Adipocyte (in vitro differentiated cells): ENCODE measurements at regions not wholly inside any gene's neighbourhood (a gene's known extent, or its start where the extent isn't known, plus 50 kb on each side); places are given as distances from the start of the nearest gene placed in this dataset.
"Not testable (repeated sequence)": the region's sequence is repeated elsewhere in the genome, so short reads cannot be mapped to it uniquely, and the experiment has no call there.

ENCODE experiments used
- DNase-seq: peaks from one replicate; pipeline ENCODE4 v3.0.0-alpha.2; 2015; ENCODE audit warnings: low read depth
- H3K27me3 ChIP-seq: replicated peaks from 2 replicates; pipeline ENCODE4 v1.7.0; 2013; ENCODE audit warnings: mild to moderate bottlenecking, low read length, moderate library complexity; ENCODE audit not compliant: control insufficient read depth, insufficient read depth
- H3K36me3 ChIP-seq: 2 replicates; pipeline ENCODE4 v1.7.0; 2013; ENCODE audit warnings: low read length, mild to moderate bottlenecking, moderate library complexity; ENCODE audit not compliant: control insufficient read depth, insufficient read depth, severe bottlenecking
- H3K4me1 ChIP-seq: 2 replicates; pipeline ENCODE4 v1.7.0; 2013; ENCODE audit warnings: mild to moderate bottlenecking, low read length, moderate library complexity; ENCODE audit not compliant: control insufficient read depth, insufficient read depth
- H3K4me3 ChIP-seq: 2 replicates; pipeline ENCODE4 v1.7.0; 2013; ENCODE audit warnings: mild to moderate bottlenecking, low read length, moderate library complexity
- H3K9ac ChIP-seq: 2 replicates; pipeline ENCODE4 v1.7.0; 2013; ENCODE audit warnings: mild to moderate bottlenecking, low read length, moderate library complexity
- H3K9me3 ChIP-seq: 2 replicates; pipeline ENCODE4 v1.7.0; 2013; ENCODE audit warnings: mild to moderate bottlenecking, low read length, moderate library complexity; ENCODE audit not compliant: control insufficient read depth

- H3K36me3 ChIP-seq = no peaks in the 10 kb centered on the region
These were observed 2504.6 kb downstream of the PCDH9 start for GRCh38 chr13:64725492-64725891.

GRCh38 chr13:64723724-64724123, 2506.4 kb downstream of the PCDH9 start:
- peak overlapping the region; percentile 45 for H3K4me3 ChIP-seq
- peak; percentile 78 for DNase-seq
- H3K27me3 ChIP-seq = no peaks in the 10 kb centered on the region
- peaks cover 13% of the 10 kb centered on the region for H3K4me1 ChIP-seq
- no peaks in the 10 kb centered on the region for H3K9me3 ChIP-seq
- no peak overlapping the region for H3K9ac ChIP-seq
- H3K36me3 ChIP-seq = no peaks in the 10 kb centered on the region

More at GRCh38 chr13:64725492-64725891, 2504.6 kb downstream of the PCDH9 start:
- DNase-seq = no peak
- H3K9me3 ChIP-seq = no peaks in the 10 kb centered on the region
- H3K9ac ChIP-seq = no peak overlapping the region
- H3K27me3 ChIP-seq = no peaks in the 10 kb centered on the region
- H3K4me1 ChIP-seq = peaks cover 13% of the 10 kb centered on the region
- no peak overlapping the region for H3K4me3 ChIP-seq

- Histone ChIP-seq H3K4me1 (peaks cover 2% of the 10 kb centered on the region), H3K9ac (no peak overlapping the region), H3K27me3 (no peaks in the 10 kb centered on the region), H3K9me3 (no peaks in the 10 kb centered on the region), H3K4me3 (no peak overlapping the region), H3K36me3 (no peaks in the 10 kb centered on the region)
- no peak for DNase-seq
These were observed 2512.0 kb downstream of the PCDH9 start for GRCh38 chr13:64718116-64718515.

- H3K9me3 ChIP-seq = no peaks in the 10 kb centered on the region
These were observed 2513.2 kb downstream of the PCDH9 start for GRCh38 chr13:64716936-64717335.

GRCh38 chr13:64709079-64709478, 2521.1 kb downstream of the PCDH9 start:
- Histone ChIP-seq H3K9me3 (no peaks in the 10 kb centered on the region), H3K9ac (no peak overlapping the region), H3K27me3 (no peaks in the 10 kb centered on the region), H3K4me1 (no peaks in the 10 kb centered on the region), H3K36me3 (no peaks in the 10 kb centered on the region), H3K4me3 (peak overlapping the region; percentile 29)
- DNase-seq = no peak

More at GRCh38 chr13:64716936-64717335, 2513.2 kb downstream of the PCDH9 start:
- no peaks in the 10 kb centered on the region for H3K36me3 ChIP-seq
- H3K27me3 ChIP-seq = no peaks in the 10 kb centered on the region
- H3K4me1 ChIP-seq = no peaks in the 10 kb centered on the region
- DNase-seq = no peak
- H3K4me3 ChIP-seq = no peak overlapping the region
- no peak overlapping the region for H3K9ac ChIP-seq

GRCh38 chr13:64704121-64704649, 2526.0 kb downstream of the PCDH9 start:
- Histone ChIP-seq H3K27me3 (no peaks in the 10 kb centered on the region), H3K4me1 (no peaks in the 10 kb centered on the region)

GRCh38 chr13:64697226-64697625, 2532.9 kb downstream of the PCDH9 start:
- peak; percentile 19 for DNase-seq
- H3K9ac ChIP-seq = no peak overlapping the region
- no peaks in the 10 kb centered on the region for H3K36me3 ChIP-seq
- no peak overlapping the region for H3K4me3 ChIP-seq
- H3K9me3 ChIP-seq = no peaks in the 10 kb centered on the region
- H3K27me3 ChIP-seq = no peaks in the 10 kb centered on the region
- H3K4me1 ChIP-seq = no peaks in the 10 kb centered on the region

More at GRCh38 chr13:64704121-64704649, 2526.0 kb downstream of the PCDH9 start:
- Histone ChIP-seq H3K9me3 (no peaks in the 10 kb centered on the region), H3K36me3 (no peaks in the 10 kb centered on the region), H3K9ac (no peak overlapping the region), H3K4me3 (no peak overlapping the region)
- DNase-seq = no peak

GRCh38 chr13:64688893-64689677, 2541.1 kb downstream of the PCDH9 start:
- Histone ChIP-seq H3K36me3 (no peaks in the 10 kb centered on the region), H3K9ac (no peak overlapping the region), H3K9me3 (no peaks in the 10 kb centered on the region), H3K27me3 (no peaks in the 10 kb centered on the region), H3K4me1 (no peaks in the 10 kb centered on the region), H3K4me3 (no peak overlapping the region)
- peak; percentile 47 for DNase-seq

- H3K36me3 ChIP-seq, DNase-seq, H3K4me1 ChIP-seq, H3K4me3 ChIP-seq, H3K9ac ChIP-seq, H3K9me3 ChIP-seq, H3K27me3 ChIP-seq: not testable (repeated sequence)
These were observed 2543.6 kb downstream of the PCDH9 start for GRCh38 chr13:64686536-64686935.

- H3K4me1 ChIP-seq = no peaks in the 10 kb centered on the region
- H3K27me3 ChIP-seq = no peaks in the 10 kb centered on the region
- DNase-seq = peak; percentile 76
- H3K4me3 ChIP-seq = no peak overlapping the region
- H3K9ac ChIP-seq = no peak overlapping the region
- H3K36me3 ChIP-seq = no peaks in the 10 kb centered on the region
- peaks cover 6% of the 10 kb centered on the region for H3K9me3 ChIP-seq
These were observed 2545.3 kb downstream of the PCDH9 start for GRCh38 chr13:64684685-64685431.

GRCh38 chr13:64684108-64684507, 2546.0 kb downstream of the PCDH9 start:
- Histone ChIP-seq H3K4me3 (no peak overlapping the region), H3K9ac (no peak overlapping the region), H3K9me3 (peaks cover 6% of the 10 kb centered on the region), H3K27me3 (no peaks in the 10 kb centered on the region), H3K4me1 (no peaks in the 10 kb centered on the region), H3K36me3 (no peaks in the 10 kb centered on the region)
- peak; percentile 33 for DNase-seq
